GM12873 (cell line): ENCODE measurements at regions not wholly inside any gene's neighbourhood (a gene's known extent, or its start where the extent isn't known, plus 50 kb on each side); places are given as distances from the start of the nearest gene placed in this dataset.

Source experiments
- CTCF ChIP-seq: IDR thresholded peaks from 2 replicates; pipeline ENCODE4 v1.5.1; 2012; ENCODE audit warnings: low read depth, mild to moderate bottlenecking, moderate library complexity, low read length, control low read depth; ENCODE audit not compliant: insufficient read depth; ENCODE audit errors: missing control alignments

GRCh38 chr7:20005081-20005480 is 212.1 kb downstream of the MACC1 start:
- TF ChIP-seq CTCF: no peak

- TF ChIP-seq CTCF: no peak
These were observed 217.5 kb downstream of the MACC1 start for GRCh38 chr7:19999681-20000080.

DNA sequence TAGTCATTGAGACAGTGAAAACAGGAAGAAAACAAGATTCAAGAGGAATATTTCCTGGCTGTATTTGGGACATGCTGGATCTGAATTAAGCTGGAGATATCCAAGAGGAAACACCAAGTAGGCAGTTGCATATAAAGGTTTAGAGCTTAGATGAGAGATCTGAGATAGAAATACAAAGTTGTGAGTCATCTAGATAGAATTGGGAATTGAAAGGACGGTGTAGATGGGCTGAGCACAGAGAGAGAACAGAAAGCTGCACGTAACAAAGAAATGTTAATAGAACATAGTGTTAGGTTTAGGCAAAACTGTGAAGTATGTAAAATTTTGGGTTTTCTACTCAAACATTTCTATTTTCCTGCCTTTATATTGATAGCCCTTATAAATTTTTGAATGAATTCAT is 218.5 kb upstream of the TMEM196 start:
- no peak for TF ChIP-seq CTCF

- TF ChIP-seq CTCF: no peak
These were observed 216.5 kb upstream of the TMEM196 start for GRCh38 chr7:19989906-19990305.

- TF ChIP-seq CTCF: no peak
These were observed 215.4 kb upstream of the TMEM196 start for GRCh38 chr7:19988860-19989259.

GRCh38 chr7:19984231-19984632 is 210.8 kb upstream of the TMEM196 start:
- TF ChIP-seq CTCF: peak; percentile 16

- TF ChIP-seq CTCF: peak; percentile 66
These were observed 209.7 kb upstream of the TMEM196 start for GRCh38 chr7:19982841-19983835.
